Fibroblast of the aortic adventitia (primary cell): ENCODE measurements at regions not wholly inside any gene's neighbourhood (a gene's known extent, or its start where the extent isn't known, plus 50 kb on each side); places are given as distances from the start of the nearest gene placed in this dataset.

ENCODE experiments used
- DNase-seq: peaks from one replicate; pipeline ENCODE4 v3.0.0-alpha.2; 2010; ENCODE audit warnings: low read depth
- H3K4me3 ChIP-seq: 2 replicates; pipeline ENCODE4 v1.5.1; 2011; ENCODE audit warnings: low read depth, mild to moderate bottlenecking, control low read depth, low read length, moderate library complexity
- CTCF ChIP-seq: IDR thresholded peaks from 2 replicates; pipeline ENCODE4 v1.5.1; 2011; ENCODE audit warnings: mild to moderate bottlenecking, low read length, control low read depth, inconsistent platforms; ENCODE audit not compliant: insufficient read depth

DNA sequence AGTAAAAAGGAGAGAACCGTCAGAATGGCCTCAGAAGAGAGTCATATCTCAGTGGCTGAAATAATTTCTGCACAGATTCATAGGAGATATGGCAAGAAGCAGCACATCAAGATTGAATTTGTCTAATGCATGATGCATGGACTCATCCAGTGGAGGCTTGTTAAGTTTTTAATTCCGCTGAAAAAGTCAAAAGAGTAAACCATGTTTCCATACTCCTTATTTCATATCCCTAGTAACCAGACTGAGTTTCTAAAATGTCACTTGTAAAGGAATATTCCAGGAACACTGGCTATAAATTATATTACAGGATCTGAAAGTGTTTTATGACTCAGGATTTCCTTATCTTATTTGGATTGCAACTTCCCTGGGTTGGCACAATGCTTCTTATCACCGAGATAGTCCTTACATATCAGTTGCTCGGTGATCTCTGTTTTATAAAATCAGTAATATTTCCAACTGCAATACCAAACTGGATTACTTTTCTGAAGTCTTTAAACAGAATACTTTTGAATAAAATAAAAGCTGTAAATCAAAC, 180.2 kb upstream of the TSC22D1 start:
- TF ChIP-seq CTCF, result no peak

GRCh38 chr13:44755872-44756271, 179.7 kb upstream of the TSC22D1 start:
- DNase-seq, result peak; percentile 62
- H3K4me3 ChIP-seq, result no peak overlapping the region
- TF ChIP-seq CTCF, result no peak

More for the DNA sequence above, 180.2 kb upstream of the TSC22D1 start:
- H3K4me3 ChIP-seq, result no peak overlapping the region
- DNase-seq, result peak; percentile 53

DNA sequence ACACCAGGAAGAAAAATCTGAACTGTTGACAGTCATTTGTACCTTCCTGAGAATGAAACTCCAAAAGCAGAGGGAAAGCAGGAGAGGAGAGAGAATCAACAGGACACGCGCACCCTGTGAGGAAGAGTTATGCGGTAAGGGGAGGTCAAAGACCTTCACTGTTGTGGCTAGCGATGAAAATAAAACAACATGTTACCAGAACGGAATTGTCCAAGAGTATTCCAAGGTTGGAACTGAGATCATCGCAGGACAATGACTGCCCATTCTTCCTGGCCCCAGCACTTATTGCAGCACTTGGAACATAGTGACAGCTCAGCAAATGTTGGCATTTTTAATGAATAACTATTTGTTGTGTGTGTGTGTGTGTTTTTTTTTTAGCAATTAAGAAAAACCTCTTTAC, 176.0 kb upstream of the TSC22D1 start:
- no peak for DNase-seq
- TF ChIP-seq CTCF, result no peak
- no peak overlapping the region for H3K4me3 ChIP-seq

DNA sequence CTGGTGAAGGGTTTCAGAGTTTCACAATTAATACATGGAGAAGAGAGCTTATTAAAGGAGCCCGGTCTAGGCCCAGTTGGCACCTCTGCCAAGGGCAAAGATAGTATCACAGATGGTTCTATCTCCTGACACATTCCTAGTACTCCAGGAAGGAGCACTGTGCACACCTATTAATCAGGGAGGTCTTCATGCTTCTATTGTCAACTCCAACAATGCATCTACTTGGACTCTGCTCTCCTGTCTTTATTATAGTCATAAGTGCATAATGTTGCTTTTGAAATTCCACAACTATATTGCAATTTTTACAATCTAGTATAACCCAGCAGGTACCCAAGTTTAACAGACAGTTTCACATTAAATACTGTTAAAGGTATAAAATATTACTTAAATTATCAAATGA, 174.5 kb upstream of the TSC22D1 start:
- DNase-seq, result no peak
- no peak for TF ChIP-seq CTCF

GRCh38 chr13:44749906-44750305, 173.8 kb upstream of the TSC22D1 start:
- no peak overlapping the region for H3K4me3 ChIP-seq
- no peak for TF ChIP-seq CTCF
- DNase-seq, result no peak

More for the DNA sequence above, 174.5 kb upstream of the TSC22D1 start:
- H3K4me3 ChIP-seq, result no peak overlapping the region

DNA sequence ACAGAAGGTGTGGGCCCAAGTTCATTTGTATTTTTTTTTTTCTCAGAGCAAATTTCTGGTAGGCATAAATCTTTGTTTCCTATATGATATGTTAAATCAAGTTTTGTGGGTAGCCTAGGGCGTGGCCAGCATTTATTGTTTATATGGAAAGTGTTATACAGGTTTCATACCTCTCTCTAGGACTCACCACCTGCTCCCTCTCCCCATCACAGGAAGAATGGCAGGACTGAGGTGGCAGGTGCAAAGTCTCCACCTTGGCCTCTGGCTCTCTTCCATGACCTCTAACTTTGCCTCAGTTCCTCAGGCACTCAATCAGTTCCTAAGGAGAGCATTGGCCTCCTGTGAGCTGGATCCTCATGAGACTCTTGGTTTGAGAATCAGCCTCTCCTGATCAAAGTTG, 172.3 kb upstream of the TSC22D1 start:
- no peak for TF ChIP-seq CTCF
- no peak overlapping the region for H3K4me3 ChIP-seq
- no peak for DNase-seq

GRCh38 chr13:44747179-44747578, 171.0 kb upstream of the TSC22D1 start:
- no peak overlapping the region for H3K4me3 ChIP-seq
- DNase-seq, result no peak
- no peak for TF ChIP-seq CTCF
